GM21360 (cell line): ENCODE measurements at regions not wholly inside any gene's neighbourhood (a gene's known extent, or its start where the extent isn't known, plus 50 kb on each side); places are given as distances from the start of the nearest gene placed in this dataset.

Experiments
- ATAC-seq: cut with Tn5 transposase; IDR thresholded peaks from one replicate; pipeline ENCODE4 v1.9.1; 2021; ENCODE audit warnings: mild to moderate bottlenecking, moderate library complexity; ENCODE audit not compliant: unreplicated experiment

- no peak for ATAC-seq
These were observed 76.6 kb upstream of the CNTN1 start for GRCh38 chr12:40615590-40615989.

GRCh38 chr12:40616383-40616915 is 75.8 kb upstream of the CNTN1 start:
- ATAC-seq = no peak

GRCh38 chr12:40618636-40619035 is 73.6 kb upstream of the CNTN1 start:
- no peak for ATAC-seq

DNA sequence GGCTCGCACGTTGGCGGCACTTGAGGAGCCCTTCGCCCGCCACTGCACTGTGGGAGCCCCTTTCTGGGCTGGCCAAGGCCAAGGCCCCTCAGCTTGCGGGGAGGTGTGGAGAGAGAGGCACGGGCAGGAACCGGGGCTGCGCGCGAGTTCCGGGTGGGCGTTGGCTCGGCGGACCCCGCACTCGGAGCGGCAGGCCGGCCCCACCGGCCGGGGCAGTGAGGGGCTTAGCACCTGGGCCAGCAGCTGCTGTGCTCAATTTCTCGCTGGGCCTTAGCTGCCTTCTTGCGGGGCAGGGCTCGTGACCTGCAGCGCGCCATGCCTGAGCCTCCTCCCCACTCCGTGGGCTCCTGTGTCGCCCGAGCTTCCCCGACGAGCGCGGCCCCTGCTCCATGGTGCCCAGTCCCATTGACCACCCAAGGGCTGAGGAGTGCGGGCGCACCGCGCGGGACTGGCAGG is 71.6 kb upstream of the CNTN1 start:
- no peak for ATAC-seq

DNA sequence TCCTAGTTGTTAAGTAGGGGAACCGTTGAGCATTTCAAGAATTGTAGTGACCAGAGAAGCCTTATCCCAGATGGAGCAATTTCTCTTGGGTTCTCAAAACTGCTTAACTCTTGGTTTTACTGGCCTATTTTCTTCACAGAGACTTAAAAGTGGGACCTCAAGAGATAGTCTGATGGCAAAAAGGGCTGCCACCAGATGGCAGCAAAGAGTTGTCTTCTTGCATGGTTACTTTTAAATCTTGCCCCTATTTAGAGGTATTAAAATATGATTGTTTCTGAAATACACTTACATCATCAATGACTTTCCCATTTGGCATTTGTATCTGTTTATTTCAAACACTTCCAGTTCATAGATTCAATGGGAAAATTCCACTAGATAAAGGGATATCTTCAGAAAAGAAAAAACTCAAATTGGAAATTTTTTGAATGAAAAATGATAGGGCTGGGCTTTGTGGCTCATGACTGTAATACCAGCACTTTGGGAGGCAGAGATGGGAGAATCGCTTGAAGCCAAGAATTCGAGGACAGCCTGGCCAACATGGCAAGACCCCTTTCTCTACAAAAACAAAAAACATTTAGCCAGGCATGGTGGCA is 69.9 kb upstream of the CNTN1 start:
- no peak for ATAC-seq

- no peak for ATAC-seq
These were observed 60.1 kb upstream of the CNTN1 start for GRCh38 chr12:40632171-40632570.

DNA sequence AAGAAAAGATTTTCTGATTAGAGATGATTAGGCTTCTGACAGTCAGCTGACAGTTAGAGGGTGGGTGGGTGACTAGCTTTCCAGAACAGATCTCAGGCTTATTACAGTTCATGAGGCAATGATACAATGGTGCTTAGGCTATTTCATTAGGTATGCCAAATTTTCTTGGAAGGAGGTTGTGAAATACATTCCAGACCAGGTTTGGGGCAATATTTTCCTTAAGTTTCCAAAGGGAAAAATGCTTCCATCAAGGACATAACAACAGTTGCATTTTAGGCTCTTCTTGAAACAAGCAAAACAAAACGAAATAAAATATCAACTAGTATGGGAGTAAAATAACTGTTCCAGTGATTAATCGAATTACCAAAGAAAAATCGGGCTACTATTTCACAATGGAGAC is 59.3 kb upstream of the CNTN1 start:
- no peak for ATAC-seq

DNA sequence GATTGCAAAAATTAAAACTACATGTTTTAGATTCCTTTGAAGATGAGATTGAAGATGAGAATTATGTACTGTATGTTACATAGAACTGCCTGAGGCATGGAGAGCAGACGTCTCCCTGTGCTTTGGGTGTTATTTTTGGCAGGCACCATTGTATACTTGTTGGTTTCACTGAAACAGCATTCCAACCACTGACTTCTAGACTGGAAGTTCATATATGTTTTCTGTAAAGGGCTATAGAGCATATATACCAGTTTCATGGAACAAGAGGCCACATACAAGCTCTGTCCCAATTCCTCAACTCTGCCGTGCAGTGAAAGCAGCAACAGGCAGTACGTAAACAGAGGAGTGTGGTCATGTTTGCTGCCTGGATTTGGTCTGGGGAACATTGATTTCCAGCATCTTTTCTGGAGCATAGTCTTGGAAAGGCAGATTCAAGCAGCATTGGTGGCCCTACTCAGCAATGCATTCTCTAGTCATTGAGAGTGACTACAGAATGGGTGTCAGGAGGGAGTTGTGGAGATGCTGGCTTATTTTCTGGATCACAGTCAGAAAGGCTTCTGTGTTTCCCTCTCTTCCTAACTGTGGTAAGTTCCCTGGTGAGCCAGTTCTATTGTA is 57.6 kb upstream of the CNTN1 start:
- ATAC-seq = no peak

GRCh38 chr12:40635141-40635731 is 57.0 kb upstream of the CNTN1 start:
- ATAC-seq = no peak
